Loucy (cell line): ENCODE measurements at regions not wholly inside any gene's neighbourhood (a gene's known extent, or its start where the extent isn't known, plus 50 kb on each side); places are given as distances from the start of the nearest gene placed in this dataset.

Experiments
- H2AFZ ChIP-seq: fragments of 200-600 bp; sonication (generic); 2 replicates; pipeline ENCODE4 v1.6.0; 2016; ENCODE audit warnings: antibody characterized with exemption, mild to moderate bottlenecking, low read length, moderate library complexity
- H3F3A ChIP-seq: fragments of 200-600 bp; 2 replicates; pipeline ENCODE4 v1.6.0; 2016; ENCODE audit warnings: antibody characterized with exemption, low read depth, mild to moderate bottlenecking
- H3K27me3 ChIP-seq: fragments of 200-600 bp; sonication (generic); 2 replicates; pipeline ENCODE4 v1.6.1; 2014; ENCODE audit warnings: low read length, mild to moderate bottlenecking; ENCODE audit not compliant: insufficient read depth, poor library complexity, severe bottlenecking
- H3K36me3 ChIP-seq: fragments of 200-600 bp; sonication (generic); 2 replicates; pipeline ENCODE4 v1.6.1; 2016; ENCODE audit warnings: low read length; ENCODE audit not compliant: insufficient read depth
- H3K4me1 ChIP-seq: fragments of 200-600 bp; sonication (generic); 2 replicates; pipeline ENCODE4 v1.5.1; 2014; ENCODE audit warnings: low read length, mild to moderate bottlenecking; ENCODE audit not compliant: insufficient read depth, poor library complexity, severe bottlenecking
- H3K4me2 ChIP-seq: fragments of 200-600 bp; sonication (generic); 2 replicates; pipeline ENCODE4 v1.6.0; 2014; ENCODE audit warnings: antibody characterized with exemption, low read length, low read depth, mild to moderate bottlenecking; ENCODE audit not compliant: poor library complexity, severe bottlenecking
- H3K4me3 ChIP-seq: fragments of 200-600 bp; sonication (generic); 2 replicates; pipeline ENCODE4 v1.5.1; 2014; ENCODE audit warnings: low read length, mild to moderate bottlenecking, mixed read lengths; ENCODE audit not compliant: poor library complexity, severe bottlenecking
- H3K79me2 ChIP-seq: fragments of 200-600 bp; sonication (generic); 2 replicates; pipeline ENCODE4 v1.6.1; 2014; ENCODE audit warnings: low read length; ENCODE audit not compliant: insufficient read depth
- H3K9ac ChIP-seq: fragments of 200-600 bp; sonication (generic); 2 replicates; pipeline ENCODE4 v1.6.0; 2014; ENCODE audit warnings: mild to moderate bottlenecking, low read depth, low read length, moderate library complexity; ENCODE audit not compliant: poor library complexity, severe bottlenecking
- H3K9me2 ChIP-seq: fragments of 200-600 bp; sonication (generic); replicated peaks from 2 replicates; pipeline ENCODE4 v1.6.1; 2016; ENCODE audit warnings: low read depth, low read length, mixed read lengths
- H3K9me3 ChIP-seq: fragments of 200-600 bp; sonication (generic); 2 replicates; pipeline ENCODE4 v1.6.1; 2014; ENCODE audit warnings: mild to moderate bottlenecking, antibody characterized with exemption, low read length, low read depth; ENCODE audit not compliant: insufficient read depth
- H4K20me1 ChIP-seq: fragments of 200-600 bp; sonication (generic); 2 replicates; pipeline ENCODE4 v1.6.0; 2014; ENCODE audit warnings: antibody characterized with exemption, low read length, mild to moderate bottlenecking; ENCODE audit not compliant: insufficient read depth, poor library complexity, severe bottlenecking
- EZH2phosphoT487 ChIP-seq: fragments of 200-600 bp; IDR thresholded peaks from 2 replicates; pipeline ENCODE4 v1.6.1; 2018; ENCODE audit warnings: antibody characterized with exemption, mild to moderate bottlenecking, moderate library complexity, borderline replicate concordance
- TF ChIP-seq, protein P1 (sequence below): fragments of 200-600 bp; sonication (generic); conservative IDR thresholded peaks from 2 replicates; pipeline ENCODE4 v1.5.1; 2014; ENCODE audit warnings: mild to moderate bottlenecking, antibody characterized with exemption, low read length

DNA sequence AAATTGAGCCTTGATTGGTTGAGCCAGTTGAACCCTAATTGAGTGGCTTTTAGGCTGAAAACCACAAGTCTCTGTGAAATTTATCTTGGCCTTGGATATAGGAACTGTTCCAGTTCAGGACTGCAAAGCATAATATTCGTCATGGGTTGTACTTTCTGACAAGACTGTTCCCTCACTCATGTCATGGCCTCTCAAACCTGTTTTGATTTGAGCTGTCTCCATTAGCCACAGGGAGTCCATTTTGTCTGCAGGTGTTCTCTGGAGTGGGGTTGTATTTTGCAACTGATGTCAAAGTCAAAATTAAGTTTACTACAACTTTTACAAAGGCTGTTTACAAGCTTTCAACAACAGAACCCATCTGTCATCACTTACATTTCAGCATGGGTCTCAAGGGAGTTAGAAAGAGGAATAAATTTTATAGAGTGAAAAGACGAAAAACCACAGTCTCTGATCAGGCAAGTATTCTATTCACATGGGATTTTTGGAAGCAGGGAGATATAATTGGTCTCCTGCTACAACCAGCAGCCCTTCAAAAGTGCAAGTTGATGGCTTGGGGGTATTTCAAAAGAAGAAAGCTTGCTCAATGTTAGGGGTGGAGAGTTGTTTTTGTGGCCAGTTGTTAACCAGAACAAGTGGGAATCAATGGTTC, 1716.3 kb downstream of the C4orf33 start:
- Histone ChIP-seq H3K27me3 (no peaks in the 10 kb centered on the region), H3K4me3 (no peak overlapping the region), H3K9me3 (no peaks in the 10 kb centered on the region), H2AFZ (no peak overlapping the region), H3K9me2 (no peaks in the 10 kb centered on the region), H3K36me3 (no peaks in the 10 kb centered on the region), H3K79me2 (no peaks in the 10 kb centered on the region), H3K9ac (no peak overlapping the region), H3K4me1 (no peaks in the 10 kb centered on the region), H3F3A (no peaks in the 10 kb centered on the region), H4K20me1 (no peaks in the 10 kb centered on the region), H3K4me2 (no peak overlapping the region)
- TF ChIP-seq EZH2phosphoT487: no peak
- TF ChIP-seq, protein P1, sequence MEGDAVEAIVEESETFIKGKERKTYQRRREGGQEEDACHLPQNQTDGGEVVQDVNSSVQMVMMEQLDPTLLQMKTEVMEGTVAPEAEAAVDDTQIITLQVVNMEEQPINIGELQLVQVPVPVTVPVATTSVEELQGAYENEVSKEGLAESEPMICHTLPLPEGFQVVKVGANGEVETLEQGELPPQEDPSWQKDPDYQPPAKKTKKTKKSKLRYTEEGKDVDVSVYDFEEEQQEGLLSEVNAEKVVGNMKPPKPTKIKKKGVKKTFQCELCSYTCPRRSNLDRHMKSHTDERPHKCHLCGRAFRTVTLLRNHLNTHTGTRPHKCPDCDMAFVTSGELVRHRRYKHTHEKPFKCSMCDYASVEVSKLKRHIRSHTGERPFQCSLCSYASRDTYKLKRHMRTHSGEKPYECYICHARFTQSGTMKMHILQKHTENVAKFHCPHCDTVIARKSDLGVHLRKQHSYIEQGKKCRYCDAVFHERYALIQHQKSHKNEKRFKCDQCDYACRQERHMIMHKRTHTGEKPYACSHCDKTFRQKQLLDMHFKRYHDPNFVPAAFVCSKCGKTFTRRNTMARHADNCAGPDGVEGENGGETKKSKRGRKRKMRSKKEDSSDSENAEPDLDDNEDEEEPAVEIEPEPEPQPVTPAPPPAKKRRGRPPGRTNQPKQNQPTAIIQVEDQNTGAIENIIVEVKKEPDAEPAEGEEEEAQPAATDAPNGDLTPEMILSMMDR: no peak

DNA sequence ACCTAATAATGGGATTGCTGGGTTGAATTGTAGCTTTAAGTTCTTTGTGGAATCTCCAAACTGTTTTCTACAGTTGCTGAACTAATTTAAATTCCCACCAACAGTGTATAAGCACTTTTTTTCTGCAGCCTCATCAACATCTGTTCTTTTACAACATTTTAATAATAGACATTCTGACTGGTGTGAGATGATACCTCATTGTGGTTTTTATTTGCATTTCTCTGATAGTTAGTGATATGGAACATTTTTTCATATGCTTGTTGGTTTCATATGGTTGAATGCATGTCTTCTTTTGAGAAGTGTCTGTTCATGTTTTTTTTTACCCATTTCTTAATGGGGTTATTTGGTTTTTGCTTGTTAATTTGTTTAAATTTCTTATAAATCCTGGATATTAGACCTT, 1718.9 kb downstream of the C4orf33 start:
- no peak overlapping the region for H3K4me2 ChIP-seq

DNA sequence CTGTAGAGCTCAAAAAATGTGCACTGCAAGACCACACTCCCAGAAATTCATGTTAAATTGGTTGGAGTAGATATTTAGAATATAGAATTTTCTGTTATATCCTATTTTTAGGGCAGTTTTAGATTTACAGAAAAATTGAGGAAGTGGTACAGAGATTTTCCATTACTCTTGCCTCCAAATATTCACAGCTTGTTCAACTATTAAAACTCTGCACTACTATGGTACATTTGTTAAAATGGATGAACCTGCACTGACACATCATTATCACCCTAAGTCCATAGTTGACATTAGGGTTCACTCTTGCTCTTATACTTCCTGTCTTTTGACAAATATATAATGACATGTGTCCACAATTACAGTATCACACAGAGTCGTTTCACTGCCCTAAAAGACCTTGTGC, 1724.5 kb downstream of the C4orf33 start:
- no peaks in the 10 kb centered on the region for H4K20me1 ChIP-seq
- H2AFZ ChIP-seq: no peak overlapping the region; the same call in 1 of the 2 replicates
- H3F3A ChIP-seq: no peaks in the 10 kb centered on the region
- no peak overlapping the region for H3K9ac ChIP-seq
- H3K27me3 ChIP-seq: no peaks in the 10 kb centered on the region
- no peaks in the 10 kb centered on the region for H3K36me3 ChIP-seq
- no peaks in the 10 kb centered on the region for H3K4me1 ChIP-seq
- no peak overlapping the region for H3K4me3 ChIP-seq
- TF ChIP-seq, protein P1: no peak
- no peak for TF ChIP-seq EZH2phosphoT487
- no peaks in the 10 kb centered on the region for H3K79me2 ChIP-seq
- H3K9me3 ChIP-seq: no peaks in the 10 kb centered on the region
- no peak overlapping the region for H3K4me2 ChIP-seq
- H3K9me2 ChIP-seq: no peaks in the 10 kb centered on the region

More for the DNA sequence above, 1718.9 kb downstream of the C4orf33 start:
- Histone ChIP-seq H3F3A (no peaks in the 10 kb centered on the region), H3K79me2 (no peaks in the 10 kb centered on the region), H3K9me2 (no peaks in the 10 kb centered on the region), H3K9me3 (no peaks in the 10 kb centered on the region), H2AFZ (no peak overlapping the region), H3K9ac (no peak overlapping the region), H3K36me3 (no peaks in the 10 kb centered on the region), H3K27me3 (no peaks in the 10 kb centered on the region), H3K4me3 (no peak overlapping the region), H3K4me1 (no peaks in the 10 kb centered on the region), H4K20me1 (no peaks in the 10 kb centered on the region)
- no peak for TF ChIP-seq EZH2phosphoT487
- TF ChIP-seq, protein P1: no peak
